NT2/D1 (cell line): ENCODE measurements at regions not wholly inside any gene's neighbourhood (a gene's known extent, or its start where the extent isn't known, plus 50 kb on each side); places are given as distances from the start of the nearest gene placed in this dataset.

Source experiments
- DNase-seq: peaks from one replicate; pipeline ENCODE4 v3.0.0-alpha.2; 2011; ENCODE audit warnings: low read depth, low spot score
- H3K27me3 ChIP-seq: 2 replicates; pipeline ENCODE4 v1.6.0; 2011; ENCODE audit warnings: mild to moderate bottlenecking; ENCODE audit not compliant: insufficient read length, insufficient read depth
- H3K36me3 ChIP-seq: 2 replicates; pipeline ENCODE4 v1.6.1; 2011; ENCODE audit warnings: mild to moderate bottlenecking, low read length, mixed read lengths; ENCODE audit not compliant: insufficient read depth, insufficient read length
- H3K4me1 ChIP-seq: 2 replicates; pipeline ENCODE4 v1.5.1; 2011; ENCODE audit not compliant: insufficient read depth, insufficient read length
- H3K4me3 ChIP-seq: 2 replicates; pipeline ENCODE4 v1.5.1; 2011; ENCODE audit warnings: low read depth; ENCODE audit not compliant: insufficient read length
- H3K9ac ChIP-seq: 2 replicates; pipeline ENCODE4 v1.6.0; 2011; ENCODE audit warnings: low read depth; ENCODE audit not compliant: insufficient read length
- H3K9me3 ChIP-seq: 2 replicates; pipeline ENCODE4 v1.5.1; 2011; ENCODE audit warnings: mild to moderate bottlenecking, low read length; ENCODE audit not compliant: insufficient read depth
- SUZ12 ChIP-seq: IDR thresholded peaks from 2 replicates; pipeline ENCODE4 v1.6.1; 2011; ENCODE audit not compliant: insufficient read length, insufficient read depth; ENCODE audit errors: extremely low read depth
- YY1 ChIP-seq: IDR thresholded peaks from 2 replicates; pipeline ENCODE4 v1.6.1; 2011; ENCODE audit not compliant: insufficient read length, insufficient read depth
- ZNF274 ChIP-seq: IDR thresholded peaks from 2 replicates; pipeline ENCODE4 v1.6.1; 2011; ENCODE audit warnings: mild to moderate bottlenecking, low read depth, low read length

- Histone ChIP-seq H3K4me1 (peaks cover 2% of the 10 kb centered on the region), H3K9ac (no peak overlapping the region), H3K4me3 (no peak overlapping the region), H3K36me3 (no peaks in the 10 kb centered on the region), H3K27me3 (no peaks in the 10 kb centered on the region), H3K9me3 (peaks cover 10% of the 10 kb centered on the region; the same call in 1 of the 2 replicates)
- TF ChIP-seq YY1 (no peak), ZNF274 (no peak), SUZ12 (no peak)
- no peak for DNase-seq
These were observed 755.2 kb upstream of the RAG2 start for GRCh38 chr11:37353192-37353591.

- TF ChIP-seq ZNF274 (no peak), YY1 (no peak), SUZ12 (no peak)
- Histone ChIP-seq H3K9ac (no peak overlapping the region), H3K9me3 (peaks cover 11% of the 10 kb centered on the region; the same call in 1 of the 2 replicates), H3K4me3 (no peak overlapping the region), H3K36me3 (no peaks in the 10 kb centered on the region), H3K27me3 (no peaks in the 10 kb centered on the region), H3K4me1 (peaks cover 2% of the 10 kb centered on the region)
- no peak for DNase-seq
These were observed 754.4 kb upstream of the RAG2 start for GRCh38 chr11:37352485-37352884.

GRCh38 chr11:37343290-37343689 lies 745.3 kb upstream of the RAG2 start:
- no peak for TF ChIP-seq YY1
- no peak for TF ChIP-seq SUZ12
- TF ChIP-seq ZNF274, result no peak
- no peaks in the 10 kb centered on the region for H3K36me3 ChIP-seq
- no peak overlapping the region for H3K4me3 ChIP-seq
- H3K4me1 ChIP-seq, result no peaks in the 10 kb centered on the region
- DNase-seq, result no peak
- H3K9me3 ChIP-seq, result peaks cover 2% of the 10 kb centered on the region; the same call in 1 of the 2 replicates
- no peak overlapping the region for H3K9ac ChIP-seq
- H3K27me3 ChIP-seq, result no peaks in the 10 kb centered on the region

GRCh38 chr11:37336401-37336800 lies 738.4 kb upstream of the RAG2 start:
- Histone ChIP-seq H3K9ac (no peak overlapping the region), H3K9me3 (no peaks in the 10 kb centered on the region), H3K36me3 (no peaks in the 10 kb centered on the region), H3K27me3 (no peaks in the 10 kb centered on the region), H3K4me1 (no peaks in the 10 kb centered on the region), H3K4me3 (no peak overlapping the region)
- DNase-seq, result no peak
- TF ChIP-seq ZNF274 (no peak), YY1 (no peak), SUZ12 (no peak)

DNA sequence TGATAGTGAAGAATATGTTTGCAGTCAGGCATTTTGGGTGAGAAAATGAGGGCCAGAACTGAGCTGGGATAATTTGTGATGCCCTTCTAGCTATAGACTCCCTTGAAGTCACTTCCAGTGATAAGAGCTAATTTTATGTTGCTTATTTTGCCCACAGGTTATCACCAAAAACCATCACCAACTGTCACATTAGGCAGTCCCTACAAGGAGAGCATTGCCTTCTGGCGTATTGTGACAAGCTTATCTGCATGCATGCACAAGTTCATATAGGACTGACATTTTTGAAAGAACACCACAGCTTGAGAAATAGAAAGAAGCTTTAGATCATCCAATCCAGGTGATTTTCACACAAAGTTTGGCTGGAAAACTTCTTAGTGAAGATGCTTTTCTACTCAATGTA lies 735.3 kb upstream of the RAG2 start:
- H3K4me3 ChIP-seq, result no peak overlapping the region

GRCh38 chr11:37323843-37324242 lies 725.8 kb upstream of the RAG2 start:
- Histone ChIP-seq H3K9ac (no peak overlapping the region), H3K27me3 (no peaks in the 10 kb centered on the region)
- no peak for TF ChIP-seq SUZ12
- no peak for TF ChIP-seq YY1
- no peak for TF ChIP-seq ZNF274

More for the DNA sequence above, 735.3 kb upstream of the RAG2 start:
- H3K4me1 ChIP-seq, result no peaks in the 10 kb centered on the region
- H3K9me3 ChIP-seq, result no peaks in the 10 kb centered on the region
- H3K36me3 ChIP-seq, result no peaks in the 10 kb centered on the region
- no peak overlapping the region for H3K9ac ChIP-seq
- TF ChIP-seq YY1 (no peak), SUZ12 (no peak), ZNF274 (no peak)
- DNase-seq, result no peak
- no peaks in the 10 kb centered on the region for H3K27me3 ChIP-seq

DNA sequence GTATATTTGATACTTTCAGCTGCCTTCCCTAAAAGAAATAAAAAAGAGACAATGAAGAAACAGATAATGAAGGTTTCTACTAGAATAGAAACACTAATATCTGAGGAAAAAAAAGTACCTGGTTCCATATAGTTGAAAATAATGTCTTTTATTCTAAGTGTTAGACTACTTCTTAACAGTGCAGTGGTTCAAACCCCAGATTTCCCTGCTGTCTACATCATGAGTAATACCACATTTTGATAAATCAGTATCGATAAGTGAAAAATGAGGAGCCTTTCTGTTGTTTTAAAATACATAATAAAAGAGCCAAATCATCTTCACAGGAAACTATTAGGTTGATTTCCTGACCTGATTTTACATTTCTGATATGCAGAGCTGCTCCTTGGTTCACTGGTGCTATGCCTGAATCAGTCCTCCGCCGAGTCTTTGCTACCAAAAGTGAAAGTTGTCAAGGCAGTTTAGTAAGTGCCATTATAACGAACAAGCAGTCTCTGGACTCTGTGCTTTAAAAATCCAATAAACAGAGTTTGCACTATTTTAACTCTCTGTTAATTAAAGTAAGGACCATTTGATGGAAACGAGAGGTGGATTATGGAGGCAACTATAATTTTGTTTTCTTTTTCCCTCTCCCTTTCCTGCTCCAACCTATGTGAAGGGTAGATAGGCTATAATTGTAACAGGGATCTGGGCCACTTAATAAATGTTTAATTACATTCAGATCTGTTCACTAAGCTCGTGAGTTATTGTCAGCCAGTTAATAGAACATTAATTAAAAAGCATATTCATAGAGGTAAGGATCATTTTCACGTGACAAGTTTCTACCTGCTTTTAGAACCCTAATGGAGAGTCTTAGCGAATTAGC lies 724.5 kb upstream of the RAG2 start:
- no peaks in the 10 kb centered on the region for H3K36me3 ChIP-seq
- no peaks in the 10 kb centered on the region for H3K27me3 ChIP-seq
- DNase-seq, result no peak
- no peaks in the 10 kb centered on the region for H3K9me3 ChIP-seq
- H3K4me1 ChIP-seq, result no peaks in the 10 kb centered on the region
- TF ChIP-seq ZNF274, result no peak
- no peak for TF ChIP-seq SUZ12
- no peak for TF ChIP-seq YY1
- no peak overlapping the region for H3K9ac ChIP-seq
- no peak overlapping the region for H3K4me3 ChIP-seq

More at GRCh38 chr11:37323843-37324242, 725.8 kb upstream of the RAG2 start:
- no peaks in the 10 kb centered on the region for H3K36me3 ChIP-seq
- H3K4me3 ChIP-seq, result no peak overlapping the region
- H3K4me1 ChIP-seq, result no peaks in the 10 kb centered on the region
- H3K9me3 ChIP-seq, result no peaks in the 10 kb centered on the region
- no peak for DNase-seq
